B cell (primary cell): ENCODE measurements at regions not wholly inside any gene's neighbourhood (a gene's known extent, or its start where the extent isn't known, plus 50 kb on each side); places are given as distances from the start of the nearest gene placed in this dataset.

Experiments
- ATAC-seq: fragments of 200-7000 bp; cut with Tn5 transposase; one replicate; pipeline ENCODE4 v1.10.0; 2021; ENCODE audit warnings: low read depth, mild to moderate bottlenecking, moderate number of reproducible peaks, moderate library complexity
- CTCF ChIA-PET: fragments of 350-600 bp; sonication (Branson Sonifier 250); formaldehyde crosslinking; loops from one replicate; lab custom pipeline; 2021; ENCODE audit warnings: antibody characterized with exemption, inconsistent platforms; lab: Charles Lee
- POLR2A ChIA-PET: fragments of 350-600 bp; sonication (Branson Sonifier 250); formaldehyde crosslinking; loops from one replicate; lab custom pipeline; 2021; ENCODE audit warnings: antibody characterized with exemption; lab: Charles Lee
- DNase-seq: peaks from one replicate; pipeline ENCODE4 v3.0.0; 2013
- H2AFZ ChIP-seq: 2 replicates; pipeline ENCODE4 v1.6.1; 2012; ENCODE audit warnings: mild to moderate bottlenecking, low read depth, low read length; ENCODE audit not compliant: insufficient read depth, poor library complexity, severe bottlenecking
- H3K27ac ChIP-seq, 2 donors: 1 replicate in 1 of 2; 2 replicates in 1 of 2; pipeline ENCODE4 v1.5.1; 2012 to 2013; ENCODE audit warnings: low read length in 2 of 2, mild to moderate bottlenecking in 2 of 2, moderate library complexity in 1 of 2
- H3K27me3 ChIP-seq, 4 experiments: fragments of 200-600 bp in 1 of 4; sonication (generic) in 1 of 4; replicated peaks in 1 of 4; 1 replicate in 2 of 4; 2 replicates in 2 of 4; pipeline versions ENCODE4 v1.6.1 to v1.7.0; 2013 to 2016; ENCODE audit warnings: low read length in 3 of 4, mild to moderate bottlenecking in 2 of 4, mixed read lengths in 1 of 4, moderate library complexity in 1 of 4; ENCODE audit not compliant: insufficient read depth in 4 of 4, control insufficient read depth in 3 of 4; ENCODE audit errors: control extremely low read depth in 1 of 4
- H3K36me3 ChIP-seq, 2 experiments: replicated peaks in 1 of 2; 1 replicate in 1 of 2; 2 replicates in 1 of 2; pipeline versions ENCODE4 v1.6.1 to v1.7.1; 2013; ENCODE audit warnings: low read length in 1 of 2; ENCODE audit not compliant: insufficient read depth in 2 of 2, control insufficient read depth in 1 of 2; ENCODE audit errors: control extremely low read depth in 1 of 2, extremely low read depth in 1 of 2
- H3K4me1 ChIP-seq, 2 donors: fragments of 200-600 bp in 1 of 2; sonication (generic) in 1 of 2; 1 replicate in 1 of 2; 2 replicates in 1 of 2; pipeline versions ENCODE4 v1.5.1 to v1.6.1; 2013 to 2017; ENCODE audit warnings: low read length in 2 of 2; ENCODE audit not compliant: control insufficient read depth in 2 of 2, insufficient read depth in 2 of 2
- H3K4me2 ChIP-seq: replicated peaks from 2 replicates; pipeline ENCODE3; 2012; ENCODE audit warnings: mild to moderate bottlenecking, low read depth, low read length; ENCODE audit not compliant: poor library complexity, severe bottlenecking
- H3K4me3 ChIP-seq, 5 experiments: fragments of 200-600 bp in 1 of 5; sonication (generic) in 1 of 5; 1 replicate in 3 of 5; 2 replicates in 2 of 5; pipeline versions ENCODE4 v1.5.1 to v1.7.0; 2011 to 2016; ENCODE audit warnings: low read length in 4 of 5, mild to moderate bottlenecking in 4 of 5, low read depth in 2 of 5, control low read depth in 1 of 5, moderate library complexity in 1 of 5; ENCODE audit not compliant: insufficient read depth in 1 of 5; ENCODE audit errors: control extremely low read depth in 1 of 5, extremely low read depth in 1 of 5
- H3K79me2 ChIP-seq: fragments of 200-600 bp; sonication (generic); one replicate; pipeline ENCODE4 v1.6.0; 2016; ENCODE audit warnings: low read length; ENCODE audit not compliant: control insufficient read depth, insufficient read depth
- H3K9ac ChIP-seq: fragments of 200-600 bp; sonication (generic); 2 replicates; pipeline ENCODE4 v1.6.1; 2017; ENCODE audit warnings: mild to moderate bottlenecking, low read length, moderate library complexity
- H3K9me3 ChIP-seq, 3 donors: one replicate each; pipeline versions ENCODE4 v1.6.1 to v1.7.1; 2013; ENCODE audit warnings: low read length in 2 of 3; ENCODE audit not compliant: control insufficient read depth in 2 of 3, insufficient read depth in 1 of 3; ENCODE audit errors: control extremely low read depth in 1 of 3
- H4K20me1 ChIP-seq: 2 replicates; pipeline ENCODE4 v1.6.0; 2012; ENCODE audit warnings: mild to moderate bottlenecking, low read length; ENCODE audit not compliant: insufficient read depth, control insufficient read depth, poor library complexity, severe bottlenecking
- H3K27ac Mint-ChIP-seq: one replicate; pipeline ENCODE4 v1.8.0; 2021; ENCODE audit warnings: mixed read lengths
- H3K27me3 Mint-ChIP-seq: one replicate; pipeline ENCODE4 v1.8.0; 2021; ENCODE audit warnings: mixed read lengths
- H3K4me1 Mint-ChIP-seq: one replicate; pipeline ENCODE4 v1.8.0; 2021; ENCODE audit warnings: mixed read lengths
- H3K4me3 Mint-ChIP-seq: one replicate; pipeline ENCODE4 v1.8.0; 2021; ENCODE audit warnings: mixed read lengths
- H3K9me3 Mint-ChIP-seq: one replicate; pipeline ENCODE4 v1.8.0; 2022; ENCODE audit warnings: mixed read lengths; ENCODE audit not compliant: insufficient read depth
- EZH2 ChIP-seq: IDR thresholded peaks from 2 replicates; pipeline ENCODE4 v1.6.1; 2012; ENCODE audit warnings: borderline replicate concordance, low read depth, mild to moderate bottlenecking, moderate library complexity, low read length; ENCODE audit not compliant: insufficient read depth, poor library complexity, severe bottlenecking
- WGBS: methylation state at CpG from one replicate; pipeline ENCODE4 v1.1.5; 2013; ENCODE audit warnings: missing lambda C conversion rate; ENCODE audit not compliant: insufficient coverage; 5-methylcytosine and 5-hydroxymethylcytosine counted together
- intact Hi-C: fragments of 100-400 bp; cut with micrococcal nuclease; formaldehyde crosslinking; loops from one replicate; pipeline ENCODE4 v1.10.0; 2022
- TF ChIP-seq, protein P1 (sequence below): fragments of 200-600 bp; IDR thresholded peaks from one replicate; pipeline ENCODE4 v1.8.0; 2022; ENCODE audit warnings: antibody characterized with exemption, mild to moderate bottlenecking

- H3K79me2 ChIP-seq, result no peaks in the 10 kb centered on the region
- DNase-seq (no peak), ATAC-seq (no peak)
- no peak overlapping the region for H3K27ac ChIP-seq
- no peak overlapping the region for H3K4me3 Mint-ChIP-seq
- intact Hi-C loops, result no loop called here
- no peaks in the 10 kb centered on the region for H3K9me3 ChIP-seq
- H3K27ac Mint-ChIP-seq, result no peak overlapping the region
- H3K4me3 ChIP-seq, result no peak overlapping the region
- ChIA-PET CTCF (no interaction called here), POLR2A (no interaction called here)
- no peak for TF ChIP-seq EZH2
- TF ChIP-seq, protein P1, sequence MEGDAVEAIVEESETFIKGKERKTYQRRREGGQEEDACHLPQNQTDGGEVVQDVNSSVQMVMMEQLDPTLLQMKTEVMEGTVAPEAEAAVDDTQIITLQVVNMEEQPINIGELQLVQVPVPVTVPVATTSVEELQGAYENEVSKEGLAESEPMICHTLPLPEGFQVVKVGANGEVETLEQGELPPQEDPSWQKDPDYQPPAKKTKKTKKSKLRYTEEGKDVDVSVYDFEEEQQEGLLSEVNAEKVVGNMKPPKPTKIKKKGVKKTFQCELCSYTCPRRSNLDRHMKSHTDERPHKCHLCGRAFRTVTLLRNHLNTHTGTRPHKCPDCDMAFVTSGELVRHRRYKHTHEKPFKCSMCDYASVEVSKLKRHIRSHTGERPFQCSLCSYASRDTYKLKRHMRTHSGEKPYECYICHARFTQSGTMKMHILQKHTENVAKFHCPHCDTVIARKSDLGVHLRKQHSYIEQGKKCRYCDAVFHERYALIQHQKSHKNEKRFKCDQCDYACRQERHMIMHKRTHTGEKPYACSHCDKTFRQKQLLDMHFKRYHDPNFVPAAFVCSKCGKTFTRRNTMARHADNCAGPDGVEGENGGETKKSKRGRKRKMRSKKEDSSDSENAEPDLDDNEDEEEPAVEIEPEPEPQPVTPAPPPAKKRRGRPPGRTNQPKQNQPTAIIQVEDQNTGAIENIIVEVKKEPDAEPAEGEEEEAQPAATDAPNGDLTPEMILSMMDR, result no peak
- WGBS, result 100% methylated on average over 1 of the region's 3 CpGs
- no peaks in the 10 kb centered on the region for H3K36me3 ChIP-seq
- no peaks in the 10 kb centered on the region for H3K4me1 ChIP-seq
- no peaks in the 10 kb centered on the region for H3K27me3 ChIP-seq
- no peaks in the 10 kb centered on the region for H3K27me3 Mint-ChIP-seq
- no peaks in the 10 kb centered on the region for H3K4me1 Mint-ChIP-seq
- H3K9me3 Mint-ChIP-seq, result no peaks in the 10 kb centered on the region
- H2AFZ ChIP-seq, result no peak overlapping the region
- no peaks in the 10 kb centered on the region for H4K20me1 ChIP-seq
- H3K9ac ChIP-seq, result no peak overlapping the region
- H3K4me2 ChIP-seq, result no peak overlapping the region
These were observed 437.2 kb upstream of the SLC35B3 start for GRCh38 chr6:8872589-8872988.

GRCh38 chr6:8865451-8865850 is 430.1 kb upstream of the SLC35B3 start:
- Histone ChIP-seq H3K9ac (no peak overlapping the region), H3K79me2 (no peaks in the 10 kb centered on the region), H4K20me1 (no peaks in the 10 kb centered on the region), H3K9me3 (no peaks in the 10 kb centered on the region), H3K27me3 (no peaks in the 10 kb centered on the region), H3K27ac (no peak overlapping the region), H2AFZ (no peak overlapping the region), H3K4me2 (no peak overlapping the region), H3K4me1 (no peaks in the 10 kb centered on the region), H3K4me3 (no peak overlapping the region), H3K36me3 (no peaks in the 10 kb centered on the region)
- ChIA-PET POLR2A (no interaction called here), CTCF (no interaction called here)
- intact Hi-C loops, result no loop called here
- WGBS, result 90% methylated on average over 2 of the region's 3 CpGs
- Mint-ChIP-seq H3K27ac (no peak overlapping the region), H3K9me3 (no peaks in the 10 kb centered on the region), H3K27me3 (no peaks in the 10 kb centered on the region), H3K4me3 (no peak overlapping the region), H3K4me1 (peaks cover 3% of the 10 kb centered on the region)
- DNase-seq (no peak), ATAC-seq (no peak)
- TF ChIP-seq EZH2, result no peak
